Gastrocnemius medialis (tissue), 4 donors: ENCODE measurements at regions not wholly inside any gene's neighbourhood (a gene's known extent, or its start where the extent isn't known, plus 50 kb on each side); places are given as distances from the start of the nearest gene placed in this dataset.

ENCODE experiments used
- ATAC-seq, 2 donors: fragments of 150-250 bp; one replicate each; pipeline ENCODE4 v1.9.1; 2016
- DNase-seq, 2 donors: peaks; one replicate each; pipeline ENCODE4 v3.0.0-alpha.2; 2019
- H3K27ac ChIP-seq, 4 donors: fragments of 200-600 bp; sonication (generic); 1 replicate in 1 of 4; 2 replicates in 3 of 4; pipeline ENCODE4 v1.5.1; 2016 to 2018; ENCODE audit warnings: mild to moderate bottlenecking in 2 of 4, moderate library complexity in 1 of 4
- H3K27me3 ChIP-seq, 3 donors: fragments of 200-600 bp; sonication (generic) in 2 of 3; 1 replicate in 1 of 3; 2 replicates in 2 of 3; pipeline versions ENCODE4 v1.5.1 to v1.6.0; 2016 to 2019; ENCODE audit warnings: mild to moderate bottlenecking in 1 of 3, moderate library complexity in 1 of 3
- H3K36me3 ChIP-seq, 2 donors: fragments of 200-600 bp; sonication (generic) in 1 of 2; one replicate each; pipeline ENCODE4 v1.5.1; 2017 to 2018
- H3K4me1 ChIP-seq, 2 donors: fragments of 200-600 bp; sonication (generic) in 1 of 2; one replicate each; pipeline ENCODE4 v1.5.1; 2016 to 2017; ENCODE audit warnings: mild to moderate bottlenecking in 2 of 2
- H3K4me3 ChIP-seq, 4 donors: fragments of 200-600 bp; sonication (generic) in 3 of 4; 1 replicate in 1 of 4; 2 replicates in 3 of 4; pipeline ENCODE4 v1.5.1; 2016 to 2019; ENCODE audit warnings: mild to moderate bottlenecking in 2 of 4
- H3K9me3 ChIP-seq, 3 donors: fragments of 200-600 bp; sonication (generic) in 2 of 3; 1 replicate in 1 of 3; 2 replicates in 2 of 3; pipeline ENCODE4 v1.5.1; 2016 to 2019
- POLR2A ChIP-seq, 2 donors: fragments of 450-650 bp; IDR thresholded peaks; one replicate each; pipeline ENCODE4 v1.6.1; 2017; ENCODE audit warnings: antibody characterized with exemption in 2 of 2, mild to moderate bottlenecking in 2 of 2, moderate library complexity in 2 of 2
- in situ Hi-C, 4 donors: fragments of 200-750 bp; cut with MboI; loops; one replicate each; pipeline versions ENCODE4 v1.15.0 to v1.8.0; 2017; ENCODE audit warnings: low sequenced_read_pairs in 4 of 4
- intact Hi-C: fragments of 100-400 bp; cut with DNase I; formaldehyde crosslinking; loops from one replicate; pipeline ENCODE4 v1.15.1; 2023; ENCODE audit warnings: low total_unique reads
- TF ChIP-seq, protein P1 (sequence below), 5 experiments: fragments of 450-650 bp in 3 of 5; fragments of 200-600 bp in 2 of 5; sonication (generic) in 2 of 5; IDR thresholded peaks in 4 of 5; conservative IDR thresholded peaks in 1 of 5; 1 replicate in 4 of 5; 2 replicates in 1 of 5; pipeline ENCODE4 v1.5.1; 2016 to 2019; ENCODE audit warnings: antibody characterized with exemption in 5 of 5, mild to moderate bottlenecking in 3 of 5, moderate library complexity in 3 of 5

DNA sequence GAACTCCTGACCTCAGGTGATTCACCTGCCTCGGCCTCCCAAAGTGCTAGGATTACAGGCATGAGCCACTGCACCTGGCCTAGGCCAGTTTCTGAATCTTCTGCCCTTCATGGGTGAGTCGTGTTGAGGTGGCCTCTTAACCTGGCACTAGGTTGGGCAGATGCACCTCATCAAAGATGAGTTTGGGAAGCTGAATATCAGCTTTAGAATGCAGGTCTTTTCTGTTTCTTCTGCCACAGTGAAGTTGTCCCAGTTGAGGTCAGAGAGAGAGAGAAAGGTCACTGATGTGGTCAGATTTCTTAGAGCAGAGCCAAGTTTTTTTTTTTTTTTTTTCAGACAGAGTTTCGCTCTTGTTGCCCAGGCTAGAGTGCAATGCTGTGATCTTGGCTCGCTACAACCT, 111.3 kb upstream of the WSCD1 start:
- intact Hi-C loops (no loop called here), in situ Hi-C loops (no loop called here)
- DNase-seq (no peak), ATAC-seq (no peak)
- TF ChIP-seq POLR2A (IDR thresholded peaks at IDR 0.05): no peak
- TF ChIP-seq, protein P1, sequence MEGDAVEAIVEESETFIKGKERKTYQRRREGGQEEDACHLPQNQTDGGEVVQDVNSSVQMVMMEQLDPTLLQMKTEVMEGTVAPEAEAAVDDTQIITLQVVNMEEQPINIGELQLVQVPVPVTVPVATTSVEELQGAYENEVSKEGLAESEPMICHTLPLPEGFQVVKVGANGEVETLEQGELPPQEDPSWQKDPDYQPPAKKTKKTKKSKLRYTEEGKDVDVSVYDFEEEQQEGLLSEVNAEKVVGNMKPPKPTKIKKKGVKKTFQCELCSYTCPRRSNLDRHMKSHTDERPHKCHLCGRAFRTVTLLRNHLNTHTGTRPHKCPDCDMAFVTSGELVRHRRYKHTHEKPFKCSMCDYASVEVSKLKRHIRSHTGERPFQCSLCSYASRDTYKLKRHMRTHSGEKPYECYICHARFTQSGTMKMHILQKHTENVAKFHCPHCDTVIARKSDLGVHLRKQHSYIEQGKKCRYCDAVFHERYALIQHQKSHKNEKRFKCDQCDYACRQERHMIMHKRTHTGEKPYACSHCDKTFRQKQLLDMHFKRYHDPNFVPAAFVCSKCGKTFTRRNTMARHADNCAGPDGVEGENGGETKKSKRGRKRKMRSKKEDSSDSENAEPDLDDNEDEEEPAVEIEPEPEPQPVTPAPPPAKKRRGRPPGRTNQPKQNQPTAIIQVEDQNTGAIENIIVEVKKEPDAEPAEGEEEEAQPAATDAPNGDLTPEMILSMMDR (IDR thresholded peaks at IDR 0.05 in 4 of 5, conservative IDR thresholded peaks at IDR 0.05 in 1 of 5): no peak
- Histone ChIP-seq H3K36me3 (no peaks in the 10 kb centered on the region), H3K4me1 (no peaks in the 10 kb centered on the region), H3K27ac (no peak overlapping the region), H3K9me3 (peaks cover 0 to 6% (median 0%) of the 10 kb centered on the region in 3 donors), H3K4me3 (no peak overlapping the region), H3K27me3 (no peaks in the 10 kb centered on the region)

DNA sequence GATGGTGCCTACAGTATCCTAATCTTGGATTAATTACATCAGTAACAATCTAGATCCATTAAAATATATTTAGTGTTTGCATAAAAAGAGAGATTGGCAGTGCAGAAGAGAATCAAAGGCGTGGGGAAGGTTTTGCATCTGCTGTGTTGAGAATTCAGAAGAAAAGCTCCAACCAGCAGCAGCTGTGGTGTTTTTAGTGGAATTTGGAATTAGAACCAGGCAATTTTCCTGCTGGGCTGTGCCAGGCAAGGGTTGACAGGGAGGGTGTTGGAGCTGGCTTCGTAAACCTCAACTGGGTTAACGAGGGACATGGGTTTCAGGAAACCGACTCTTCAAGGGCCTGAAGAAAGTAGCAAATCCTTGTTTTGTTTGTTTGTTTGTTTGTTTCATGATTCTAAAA, 107.8 kb upstream of the WSCD1 start:
- Histone ChIP-seq H3K4me1 (no peaks in the 10 kb centered on the region), H3K36me3 (no peaks in the 10 kb centered on the region), H3K27ac (no peak overlapping the region), H3K27me3 (no peaks in the 10 kb centered on the region), H3K9me3 (no peaks in the 10 kb centered on the region), H3K4me3 (no peak overlapping the region)
- intact Hi-C loops (no loop called here), in situ Hi-C loops (no loop called here)
- no peak for ATAC-seq
- no peak for DNase-seq
- no peak for TF ChIP-seq POLR2A (IDR thresholded peaks at IDR 0.05)
- TF ChIP-seq, protein P1 (IDR thresholded peaks at IDR 0.05 in 4 of 5, conservative IDR thresholded peaks at IDR 0.05 in 1 of 5): no peak

DNA sequence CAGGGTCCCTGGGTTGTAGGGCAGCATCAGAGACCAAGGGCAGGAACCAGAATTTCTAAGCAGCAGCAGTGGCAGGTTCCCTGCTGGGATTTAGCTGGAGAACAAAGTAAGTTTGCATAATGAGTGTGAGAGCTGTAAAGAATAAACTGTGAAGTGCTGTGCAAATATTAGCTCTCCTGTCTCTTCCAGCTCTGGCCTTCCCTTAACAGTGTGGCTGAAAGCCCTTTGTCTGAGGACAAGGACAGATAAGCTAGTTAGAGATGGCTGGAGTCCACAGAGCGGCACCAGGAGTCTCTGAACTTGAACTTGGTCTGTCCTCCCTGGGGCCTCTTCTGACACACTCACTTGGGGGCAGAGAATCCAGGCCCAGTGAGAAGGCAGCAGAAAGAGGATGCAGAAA, 98.2 kb upstream of the WSCD1 start:
- Histone ChIP-seq H3K9me3 (no peaks in the 10 kb centered on the region), H3K36me3 (no peaks in the 10 kb centered on the region), H3K4me3 (no peak overlapping the region), H3K27ac (no peak overlapping the region), H3K4me1 (no peaks in the 10 kb centered on the region), H3K27me3 (no peaks in the 10 kb centered on the region)
- DNase-seq (no peak), ATAC-seq (no peak)
- intact Hi-C loops: no loop called here
- in situ Hi-C loops: no loop called here
- TF ChIP-seq POLR2A (IDR thresholded peaks at IDR 0.05): no peak
- TF ChIP-seq, protein P1 (IDR thresholded peaks at IDR 0.05 in 4 of 5, conservative IDR thresholded peaks at IDR 0.05 in 1 of 5): no peak

DNA sequence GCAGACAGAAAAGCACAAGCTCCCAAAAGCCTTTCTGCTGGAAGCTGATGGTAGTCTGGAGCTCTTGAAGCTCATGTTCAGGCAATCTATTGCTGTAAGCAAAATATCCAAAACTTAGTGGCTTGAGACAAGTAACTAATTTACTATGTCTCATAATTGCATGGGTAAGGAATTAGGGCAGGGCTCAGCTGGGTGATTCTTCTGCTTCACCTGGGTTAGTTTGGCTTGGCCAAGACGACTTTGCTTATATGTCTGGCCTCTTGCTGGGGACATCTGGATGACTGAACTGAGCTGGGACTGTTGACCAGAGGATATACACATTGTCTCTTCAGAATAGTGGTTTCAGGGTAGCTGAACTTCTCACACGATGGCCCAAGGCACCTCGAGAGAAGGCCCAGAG, 96.8 kb upstream of the WSCD1 start:
- in situ Hi-C loops (no loop called here), intact Hi-C loops (no loop called here)
- Histone ChIP-seq H3K9me3 (no peaks in the 10 kb centered on the region), H3K27ac (no peak overlapping the region), H3K27me3 (no peaks in the 10 kb centered on the region), H3K36me3 (no peaks in the 10 kb centered on the region), H3K4me1 (no peaks in the 10 kb centered on the region), H3K4me3 (no peak overlapping the region)
- ATAC-seq (no peak), DNase-seq (no peak)
- TF ChIP-seq, protein P1 (IDR thresholded peaks at IDR 0.05 in 4 of 5, conservative IDR thresholded peaks at IDR 0.05 in 1 of 5): no peak
- TF ChIP-seq POLR2A (IDR thresholded peaks at IDR 0.05): no peak

DNA sequence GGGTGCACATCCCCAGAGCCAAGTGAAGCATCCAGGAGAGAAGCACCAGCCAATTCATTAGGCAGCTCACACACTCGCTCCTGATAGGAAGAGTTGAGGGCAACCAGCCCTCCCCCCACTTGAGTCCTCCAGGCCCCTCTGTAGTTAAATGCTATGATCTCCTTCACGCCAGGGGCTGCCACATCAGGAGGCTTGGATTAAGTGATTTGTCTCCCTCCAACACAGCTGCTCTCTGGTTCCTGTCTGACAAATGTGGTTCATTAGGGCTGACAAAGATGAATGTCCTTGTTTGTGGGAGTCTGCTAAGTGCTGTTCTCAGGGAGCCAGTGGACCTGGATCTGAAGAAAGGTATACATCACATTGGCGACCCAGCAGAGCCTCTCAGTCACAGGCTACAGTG, 94.5 kb upstream of the WSCD1 start:
- intact Hi-C loops (no loop called here), in situ Hi-C loops (no loop called here)
- no peak for ATAC-seq
- Histone ChIP-seq H3K27me3 (no peaks in the 10 kb centered on the region), H3K27ac (no peak overlapping the region), H3K4me3 (no peak overlapping the region), H3K9me3 (no peaks in the 10 kb centered on the region), H3K4me1 (no peaks in the 10 kb centered on the region), H3K36me3 (no peaks in the 10 kb centered on the region)
- no peak for DNase-seq
- TF ChIP-seq, protein P1 (IDR thresholded peaks at IDR 0.05 in 4 of 5, conservative IDR thresholded peaks at IDR 0.05 in 1 of 5): no peak
- no peak for TF ChIP-seq POLR2A (IDR thresholded peaks at IDR 0.05)
